NCI-H2227 (cell line): ENCODE measurements at regions not wholly inside any gene's neighbourhood (a gene's known extent, or its start where the extent isn't known, plus 50 kb on each side); places are given as distances from the start of the nearest gene placed in this dataset.
A peak's percentile ranks its signal among the peaks of the same experiment; 100 is the strongest.
"Not testable (repeated sequence)": the region's sequence is repeated elsewhere in the genome, so short reads cannot be mapped to it uniquely, and the experiment has no call there.

ENCODE experiments used
- DNase-seq: peaks from one replicate; lab custom pipeline; 2025; ENCODE audit not compliant: unreplicated experiment; lab: John Stamatoyannopoulos, UW

GRCh38 chr12:58068706-58069105, 127.3 kb downstream of the ATP23 start:
- DNase-seq: no peak

GRCh38 chr12:58069268-58069963, 128.0 kb downstream of the ATP23 start:
- DNase-seq: no peak

- no peak for DNase-seq
These were observed 130.6 kb downstream of the ATP23 start for GRCh38 chr12:58071994-58072393.

GRCh38 chr12:58074259-58074658, 132.9 kb downstream of the ATP23 start:
- no peak for DNase-seq

- DNase-seq: no peak
These were observed 138.4 kb downstream of the ATP23 start for GRCh38 chr12:58079806-58080205.

GRCh38 chr12:58081488-58081887, 140.1 kb downstream of the ATP23 start:
- DNase-seq: no peak

- no peak for DNase-seq
These were observed 141.6 kb downstream of the ATP23 start for GRCh38 chr12:58082996-58083395.

- no peak for DNase-seq
These were observed 144.6 kb downstream of the ATP23 start for GRCh38 chr12:58086006-58086405.

GRCh38 chr12:58086930-58087329, 145.6 kb downstream of the ATP23 start:
- peak; percentile 4 for DNase-seq

- DNase-seq: no peak
These were observed 146.2 kb downstream of the ATP23 start for GRCh38 chr12:58087423-58088127.

- DNase-seq: no peak
These were observed 148.2 kb downstream of the ATP23 start for GRCh38 chr12:58089588-58089987.

GRCh38 chr12:58090685-58091084, 149.3 kb downstream of the ATP23 start:
- no peak for DNase-seq

GRCh38 chr12:58095002-58095401, 153.6 kb downstream of the ATP23 start:
- DNase-seq: no peak

- no peak for DNase-seq
These were observed 156.4 kb downstream of the ATP23 start for GRCh38 chr12:58097741-58098140.

- no peak for DNase-seq
These were observed 158.1 kb downstream of the ATP23 start for GRCh38 chr12:58099476-58099875.

- DNase-seq: no peak
These were observed 163.0 kb downstream of the ATP23 start for GRCh38 chr12:58104351-58104755.

- no peak for DNase-seq
These were observed 164.1 kb downstream of the ATP23 start for GRCh38 chr12:58105225-58106119.

- no peak for DNase-seq
These were observed 164.8 kb downstream of the ATP23 start for GRCh38 chr12:58106195-58106594.

GRCh38 chr12:58117201-58117600, 175.8 kb downstream of the ATP23 start:
- DNase-seq: no peak

GRCh38 chr12:58117667-58118066, 176.3 kb downstream of the ATP23 start:
- no peak for DNase-seq

GRCh38 chr12:58125761-58126160, 184.4 kb downstream of the ATP23 start:
- not testable (repeated sequence) for DNase-seq
